DMS53 (cell line): ENCODE measurements at regions not wholly inside any gene's neighbourhood (a gene's known extent, or its start where the extent isn't known, plus 50 kb on each side); places are given as distances from the start of the nearest gene placed in this dataset.

ENCODE experiments used
- DNase-seq: peaks from one replicate; lab custom pipeline; 2025; lab: John Stamatoyannopoulos, UW

- no peak for DNase-seq
These were observed 135.1 kb upstream of the FRY start for GRCh38 chr13:31896427-31896826.

DNA sequence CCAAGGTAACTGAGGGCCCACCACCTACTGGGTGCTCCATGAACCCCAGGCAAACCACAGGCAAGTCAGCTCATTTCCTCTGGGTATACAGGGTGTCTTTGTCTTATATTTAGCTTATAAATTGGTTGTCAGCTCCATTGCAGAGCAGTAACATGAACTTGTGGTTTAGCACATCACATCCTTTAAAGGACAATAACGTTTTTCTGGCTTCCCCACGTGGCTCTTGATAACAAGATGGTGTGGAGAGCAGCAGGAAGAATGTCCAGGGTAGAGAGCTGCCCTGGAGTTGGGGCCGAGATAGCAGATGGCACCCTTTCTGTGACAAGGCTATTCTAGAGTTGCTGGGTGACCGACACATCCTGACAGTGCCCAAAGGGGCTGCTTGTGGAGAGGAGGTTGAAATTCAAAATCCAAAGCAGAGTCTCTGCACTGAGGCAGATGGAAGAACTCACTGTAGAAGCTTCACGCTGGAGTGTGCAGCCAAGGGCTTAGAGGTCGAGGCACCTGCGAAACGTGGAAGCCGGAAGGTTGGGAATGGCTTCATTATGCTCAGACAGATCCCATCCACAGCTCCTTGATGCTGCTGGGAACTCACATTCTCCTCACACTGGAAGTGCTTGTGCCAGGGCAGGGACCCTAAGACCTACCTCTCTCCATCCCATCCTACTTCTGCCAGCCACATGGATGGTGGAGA is 133.0 kb upstream of the FRY start:
- DNase-seq: no peak

- no peak for DNase-seq
These were observed 129.6 kb upstream of the FRY start for GRCh38 chr13:31901985-31902384.

GRCh38 chr13:31903111-31903815 is 128.3 kb upstream of the FRY start:
- DNase-seq: no peak

DNA sequence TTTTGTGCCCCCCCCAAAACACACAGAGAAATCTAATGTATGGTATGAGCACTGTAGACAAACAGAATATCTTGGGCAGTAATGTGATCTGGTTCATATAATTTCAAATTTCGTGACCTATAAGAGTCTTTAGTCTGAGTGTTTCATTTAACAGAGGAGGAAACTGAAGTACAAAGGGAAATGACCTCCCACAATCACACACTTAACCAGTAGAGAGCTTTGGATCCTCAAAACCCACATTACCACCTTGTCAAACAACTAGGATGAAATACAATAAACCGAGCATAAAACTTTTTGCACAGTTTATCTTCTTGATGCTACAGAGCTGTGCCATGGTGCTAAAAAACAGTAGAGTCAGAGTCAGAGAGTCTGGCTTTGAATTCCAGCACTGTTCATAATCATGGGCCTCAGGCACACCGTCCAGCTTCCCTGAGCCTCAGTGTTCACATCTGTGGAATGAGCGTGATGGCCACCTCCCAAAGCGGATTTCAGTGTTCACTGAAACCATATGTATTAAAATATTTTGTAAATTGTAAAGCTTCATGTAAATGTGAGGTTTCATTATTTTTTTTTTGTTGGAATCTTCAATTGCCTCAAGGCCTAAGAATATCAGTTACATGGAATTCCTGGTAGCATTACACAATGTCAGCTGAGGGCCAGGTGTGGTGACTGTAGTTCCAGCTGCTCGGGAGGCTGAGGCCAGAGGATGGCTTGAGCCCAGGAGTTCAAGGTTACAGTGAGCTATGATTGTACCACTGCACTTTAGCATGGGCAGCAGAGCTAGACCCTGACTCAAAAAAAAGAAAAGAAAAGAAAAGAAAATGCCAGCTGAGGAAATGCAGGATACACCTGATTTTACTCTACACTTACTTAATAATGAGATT is 126.4 kb upstream of the FRY start:
- DNase-seq: no peak

DNA sequence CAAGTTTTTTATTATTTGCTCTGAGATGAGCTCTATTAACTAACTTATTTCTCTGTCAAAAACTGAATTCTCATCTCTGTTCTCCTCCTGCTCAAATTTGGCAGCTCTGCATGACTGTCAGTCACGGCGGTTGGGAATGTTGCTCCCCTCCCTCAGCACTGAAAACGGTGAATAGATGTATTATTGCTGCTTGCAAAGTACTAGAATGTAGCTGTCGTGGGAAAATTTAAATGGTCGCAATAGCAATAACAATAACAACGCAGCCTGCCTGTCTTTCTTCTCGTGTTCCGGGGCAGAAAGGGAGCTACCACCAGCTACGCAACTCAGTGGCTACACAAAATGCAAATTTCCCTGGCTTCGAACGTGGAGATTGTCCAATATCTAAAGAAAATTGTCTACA is 125.6 kb upstream of the FRY start:
- DNase-seq: no peak

DNA sequence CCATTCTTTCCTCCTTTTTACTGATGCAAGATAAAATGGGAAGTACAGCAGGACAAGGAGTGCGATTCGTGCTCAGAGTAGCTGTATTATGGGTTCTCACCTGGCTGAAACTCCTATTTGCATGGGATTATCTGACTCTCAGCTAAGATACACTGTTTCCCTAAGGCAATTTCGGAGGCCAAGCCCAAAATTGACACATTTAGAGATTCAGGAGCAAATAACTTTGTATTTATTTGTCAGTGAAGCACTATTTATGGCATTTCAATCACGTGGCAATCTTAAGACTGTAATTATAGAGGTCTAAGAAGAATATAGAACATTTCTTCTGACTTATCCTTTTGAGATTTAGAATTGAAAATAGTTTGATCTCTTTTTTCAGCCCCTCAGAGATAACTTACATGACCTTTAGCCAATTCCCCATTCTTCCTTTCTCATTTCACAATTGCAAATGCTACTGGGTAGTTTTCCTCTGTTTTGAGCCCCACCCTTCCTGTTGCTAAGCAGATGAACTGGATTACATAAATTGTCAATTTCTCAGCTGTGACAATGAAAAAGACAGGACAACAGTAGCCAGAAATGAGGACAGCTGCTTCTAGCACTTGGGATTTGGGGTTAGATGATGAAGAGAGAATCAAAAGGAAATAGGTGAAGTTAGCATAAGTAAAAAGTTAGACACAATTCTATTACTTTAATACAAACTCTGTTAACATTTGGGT is 122.7 kb upstream of the FRY start:
- DNase-seq: peak; percentile 13

GRCh38 chr13:31909864-31910551 is 121.6 kb upstream of the FRY start:
- DNase-seq: peak; percentile 81

- no peak for DNase-seq
These were observed 120.9 kb upstream of the FRY start for GRCh38 chr13:31910633-31911032.

GRCh38 chr13:31912647-31913401 is 118.8 kb upstream of the FRY start:
- no peak for DNase-seq

GRCh38 chr13:31913459-31913858 is 118.1 kb upstream of the FRY start:
- DNase-seq: peak; percentile 17

GRCh38 chr13:31914843-31915242 is 116.7 kb upstream of the FRY start:
- DNase-seq: no peak

DNA sequence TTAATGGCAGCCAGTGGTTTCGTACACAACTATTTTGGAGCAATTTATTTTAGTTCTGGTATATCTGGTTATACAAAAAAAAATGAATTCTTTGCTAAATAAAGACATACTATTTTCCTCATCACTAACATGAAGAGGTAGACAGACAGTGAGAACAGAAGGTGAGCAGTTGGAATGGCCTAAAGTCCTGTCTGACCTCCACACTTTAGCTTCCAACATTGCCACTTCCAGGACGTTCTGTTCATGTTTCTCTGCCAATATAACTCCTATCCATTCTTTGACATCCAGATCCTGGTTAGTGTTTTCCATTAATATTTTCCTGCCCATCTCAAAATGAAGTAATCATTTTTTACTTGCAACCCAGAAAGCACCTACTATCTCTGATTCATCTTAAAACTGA is 112.9 kb upstream of the FRY start:
- no peak for DNase-seq

DNA sequence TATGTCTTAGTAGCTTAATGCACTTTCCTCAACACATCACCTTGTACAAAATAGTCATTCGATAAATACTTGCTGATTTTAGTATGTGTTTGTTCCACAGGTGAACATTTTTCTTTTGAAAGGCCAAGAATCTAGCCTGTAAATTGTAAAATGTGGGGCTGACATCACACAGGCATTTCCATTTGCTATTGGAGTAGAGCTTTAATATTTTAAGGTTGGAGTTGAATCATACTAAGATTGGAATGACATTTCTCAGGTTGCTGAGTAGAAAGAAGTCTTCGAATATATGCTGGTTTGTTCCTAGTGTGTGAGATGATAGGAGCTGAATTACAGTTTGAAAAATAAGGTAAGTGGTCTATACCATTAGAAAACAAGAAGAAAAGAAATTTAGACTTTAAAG is 112.3 kb upstream of the FRY start:
- no peak for DNase-seq

- DNase-seq: no peak
These were observed 111.4 kb upstream of the FRY start for GRCh38 chr13:31919971-31920726.

- no peak for DNase-seq
These were observed 110.9 kb upstream of the FRY start for GRCh38 chr13:31920727-31921100.

GRCh38 chr13:31922724-31923123 is 108.8 kb upstream of the FRY start:
- DNase-seq: peak; percentile 7

- peak; percentile 65 for DNase-seq
These were observed 108.3 kb upstream of the FRY start for GRCh38 chr13:31923134-31923763.

DNA sequence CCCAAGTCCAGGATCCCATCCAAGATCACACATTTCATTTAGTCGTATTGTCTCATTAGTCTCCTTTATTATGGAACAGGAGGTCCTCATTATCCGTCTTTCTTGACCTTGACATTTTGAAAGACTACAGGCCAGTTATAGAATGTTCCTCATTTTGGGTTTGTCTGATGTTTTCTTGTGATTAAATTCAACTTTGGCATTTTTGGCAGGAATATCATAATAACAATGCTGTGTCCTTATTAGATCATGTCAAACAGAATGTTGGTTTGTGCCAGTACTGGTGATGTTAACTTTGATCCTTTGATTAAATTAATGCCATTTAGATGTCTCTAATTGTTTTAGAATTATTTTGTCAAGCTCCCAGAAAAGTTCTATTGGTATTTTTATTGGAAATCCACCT is 106.5 kb upstream of the FRY start:
- DNase-seq: no peak

DNA sequence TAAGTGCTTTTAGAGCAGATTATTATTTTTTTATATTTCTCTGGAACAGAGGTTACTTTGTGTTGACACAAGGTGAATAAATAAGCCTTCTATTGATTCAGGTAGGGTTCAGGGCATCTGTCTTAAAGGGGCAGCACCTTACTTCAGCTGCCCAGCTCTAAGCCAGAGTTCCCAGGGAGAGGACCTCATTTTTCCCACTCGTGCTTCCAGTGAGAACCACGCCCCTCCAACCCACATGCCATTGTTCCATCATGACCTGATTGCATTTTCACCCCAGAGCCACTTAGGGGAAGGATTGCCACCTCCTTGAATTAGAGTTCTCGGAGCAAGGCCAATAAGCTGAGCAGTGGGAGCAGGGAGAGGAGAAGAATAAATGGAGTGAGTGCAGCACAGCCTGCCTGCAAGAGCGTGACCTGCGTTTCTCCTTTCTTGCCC is 104.3 kb upstream of the FRY start:
- DNase-seq: peak; percentile 83
